K562 (cell line): ENCODE measurements at regions not wholly inside any gene's neighbourhood (a gene's known extent, or its start where the extent isn't known, plus 50 kb on each side); places are given as distances from the start of the nearest gene placed in this dataset.

Experiments used
- ATAC-seq: fragments of 200-7000 bp; cut with Tn5 transposase; 3 replicates; pipeline ENCODE4 v1.9.1; 2020; ENCODE audit warnings: moderate library complexity
- BruUV-seq: library from RNA; stranded (reverse); fragments of 400-500 nt; replicated peaks from 2 replicates; lab custom pipeline; 2021; lab: Mats Ljungman, UMichigan
- CTCF ChIA-PET: fragments of 300-600 bp; formaldehyde crosslinking; extraction: SDS; loops from one replicate; lab custom pipeline; 2021; ENCODE audit warnings: low intra/inter-chr PET ratio; lab: Yijun Ruan, JAX
- POLR2A ChIA-PET: fragments of 300-600, 350-650 bp; sonication (Branson Sonifier 250); formaldehyde crosslinking; extraction: SDS; loops from one replicate; lab custom pipeline; 2021; ENCODE audit warnings: antibody characterized with exemption, inconsistent platforms; lab: Yijun Ruan, JAX
- DNase-seq, 4 experiments: peaks; one replicate each; pipeline versions ENCODE4 v3.0.0 to v3.0.0-alpha.2; 2011 to 2018; ENCODE audit warnings: low spot score in 3 of 4, mixed read lengths in 3 of 4; ENCODE audit errors: extremely low read depth in 1 of 4
- FAIRE-seq: peaks from 2 replicates; lab custom pipeline; 2011; peaks lifted over from hg19 to GRCh38; lab: Jason Lieb, UNC
- H2AFZ ChIP-seq: 2 replicates; pipeline ENCODE4 v1.6.0; 2011; ENCODE audit warnings: low read depth, low read length, control low read depth, inconsistent platforms
- H3K27ac ChIP-seq: fragments of 200-600 bp; 3 replicates; pipeline ENCODE4 v1.8.0; 2011; ENCODE audit warnings: low read depth, mild to moderate bottlenecking, control low read depth, inconsistent platforms, low read length, moderate library complexity, mixed read lengths; ENCODE audit errors: extremely low read depth
- H3K27me3 ChIP-seq, 2 experiments: fragments of 300-600 bp in 1 of 2; 2 replicates in 1 of 2; 3 replicates in 1 of 2; pipeline versions ENCODE4 v1.6.0 to v1.8.0; 2011; ENCODE audit warnings: inconsistent platforms in 2 of 2, low read length in 2 of 2, mild to moderate bottlenecking in 1 of 2, mixed read lengths in 1 of 2, moderate library complexity in 1 of 2; ENCODE audit not compliant: control insufficient read depth in 2 of 2, insufficient read depth in 2 of 2
- H3K36me3 ChIP-seq: fragments of 300-600 bp; 3 replicates; pipeline ENCODE4 v1.8.0; 2011; ENCODE audit warnings: mild to moderate bottlenecking, low read length, inconsistent platforms; ENCODE audit not compliant: control insufficient read depth, insufficient read depth
- H3K4me1 ChIP-seq, 2 experiments: fragments of 200-600 bp in 1 of 2; replicated peaks in 1 of 2; 2 replicates in 1 of 2; 3 replicates in 1 of 2; pipeline versions ENCODE4 v1.5.1 to v1.8.0; 2011; ENCODE audit warnings: inconsistent platforms in 2 of 2, low read length in 2 of 2, mild to moderate bottlenecking in 1 of 2, mixed read lengths in 1 of 2, moderate library complexity in 1 of 2; ENCODE audit not compliant: control insufficient read depth in 2 of 2, insufficient read depth in 2 of 2
- H3K4me2 ChIP-seq: 2 replicates; pipeline ENCODE4 v1.6.1; 2011; ENCODE audit warnings: low read length, control low read depth, inconsistent platforms, mixed read lengths; ENCODE audit not compliant: insufficient read depth
- H3K4me3 ChIP-seq: fragments of 200-600 bp; sonication (generic), shearing (Covaris generic); 2 replicates; pipeline ENCODE4 v1.5.1; 2016; ENCODE audit warnings: control low read depth, inconsistent platforms
- H3K79me2 ChIP-seq: fragments of 200-600 bp; 3 replicates; pipeline ENCODE4 v1.8.0; 2011; ENCODE audit warnings: low read length, inconsistent platforms; ENCODE audit not compliant: control insufficient read depth, insufficient read depth
- H3K9ac ChIP-seq, 2 experiments: 2 replicates each; pipeline versions ENCODE4 v1.6.0 to v1.6.1; 2011; ENCODE audit warnings: low read depth in 2 of 2, low read length in 2 of 2, control low read depth in 1 of 2, inconsistent platforms in 1 of 2, mild to moderate bottlenecking in 1 of 2, mixed read lengths in 1 of 2; ENCODE audit not compliant: insufficient read depth in 1 of 2
- H3K9me1 ChIP-seq: one replicate; pipeline ENCODE4 v1.6.0; 2011; ENCODE audit warnings: inconsistent platforms, mild to moderate bottlenecking, low read length, moderate library complexity; ENCODE audit not compliant: control insufficient read depth, insufficient read depth
- H3K9me3 ChIP-seq: replicated peaks from 2 replicates; pipeline ENCODE4 v1.5.1; 2011; ENCODE audit warnings: low read depth, low read length, inconsistent platforms; ENCODE audit not compliant: control insufficient read depth, insufficient read depth
- H4K20me1 ChIP-seq: replicated peaks from 2 replicates; pipeline ENCODE4 v1.6.1; 2011; ENCODE audit warnings: low read length, inconsistent platforms, mixed read lengths; ENCODE audit not compliant: control insufficient read depth, insufficient read depth
- HDAC8 ChIP-seq: fragments of 450-650 bp; IDR thresholded peaks from 2 replicates; pipeline ENCODE4 v1.6.1; 2016; ENCODE audit warnings: mild to moderate bottlenecking, missing genetic modification characterization, moderate library complexity, missing compliant biosample characterization
- RBM25 ChIP-seq: fragments of 200-400 bp; formaldehyde crosslinking; IDR thresholded peaks from 2 replicates; pipeline ENCODE4 v1.6.1; 2018; ENCODE audit warnings: low read length, low read depth, moderate library complexity; ENCODE audit not compliant: severe bottlenecking
- ZBTB49 ChIP-seq: sonication (generic); formaldehyde crosslinking; IDR thresholded peaks from 2 replicates; pipeline ENCODE4 v1.8.0; 2022; ENCODE audit warnings: missing genetic modification reagents, mild to moderate bottlenecking, borderline replicate concordance
- WGBS: fragments of 100-300 bp; shearing (Covaris generic); methylation state at CpG from one replicate; pipeline ENCODE4 v1.1.6; 2016; ENCODE audit warnings: low coverage, mixed read lengths; ENCODE audit not compliant: insufficient coverage; ENCODE audit errors: missing lambda C conversion rate; 5-methylcytosine and 5-hydroxymethylcytosine counted together
- in situ Hi-C: fragments of 300-500 bp; cut with MboI; formaldehyde crosslinking; loops from 4 replicates; pipeline ENCODE4 v1.15.0; 2018; ENCODE audit warnings: inconsistent platforms, mixed read lengths
- intact Hi-C: fragments of 100-400 bp; cut with micrococcal nuclease; formaldehyde crosslinking; loops from 2 replicates; pipeline ENCODE4 v1.14.2; 2022
- TF ChIP-seq, protein P1 (sequence below): sonication (generic); formaldehyde crosslinking; IDR thresholded peaks from 2 replicates; pipeline ENCODE4 v1.9.0; 2022; ENCODE audit warnings: mild to moderate bottlenecking, missing genetic modification reagents

DNA sequence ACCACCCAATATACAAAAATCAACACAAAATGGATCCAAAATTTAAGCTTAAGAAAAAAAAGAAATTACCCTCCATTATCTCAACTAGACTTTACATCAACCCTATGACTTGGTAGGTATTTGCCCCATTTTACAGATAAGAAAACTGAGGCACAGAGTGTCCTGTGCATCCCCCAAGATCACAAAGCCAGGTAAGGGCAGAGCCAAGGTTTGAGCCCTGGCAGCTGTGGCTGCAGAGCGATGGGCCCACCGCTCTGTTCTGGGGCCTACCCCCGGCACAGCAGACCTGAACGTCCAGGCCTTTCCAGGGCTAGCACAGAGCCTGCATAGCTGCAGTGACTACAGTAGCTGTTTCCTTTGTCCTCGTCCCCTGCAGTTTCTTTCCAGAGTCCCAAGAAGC lies 417.6 kb downstream of the SOX9 start:
- peaks cover 0 to 7% of the 10 kb centered on the region in 2 experiments; a peak in 1 of 5 replicates for H3K4me1 ChIP-seq
- no peak overlapping the region for H3K27ac ChIP-seq
- no peak overlapping the region for H2AFZ ChIP-seq
- no peaks in the 10 kb centered on the region for H3K9me3 ChIP-seq
- FAIRE-seq (no peak), DNase-seq (no peak)
- H3K9me1 ChIP-seq, result no peaks in the 10 kb centered on the region
- H3K36me3 ChIP-seq, result no peaks in the 10 kb centered on the region
- H4K20me1 ChIP-seq, result peaks cover 4% of the 10 kb centered on the region; the same call in 1 of the 2 replicates
- H3K4me2 ChIP-seq, result no peak overlapping the region
- H3K27me3 ChIP-seq, result peaks cover 4 to 28% of the 10 kb centered on the region in 2 experiments; a peak in 3 of 5 replicates
- CTCF ChIA-PET, result no interaction called here
- TF ChIP-seq, protein P1, sequence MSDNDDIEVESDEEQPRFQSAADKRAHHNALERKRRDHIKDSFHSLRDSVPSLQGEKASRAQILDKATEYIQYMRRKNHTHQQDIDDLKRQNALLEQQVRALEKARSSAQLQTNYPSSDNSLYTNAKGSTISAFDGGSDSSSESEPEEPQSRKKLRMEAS (CRISPR knock-in tag), result no peak
- TF ChIP-seq RBM25 (peak; percentile 16), ZBTB49 (no peak), HDAC8 (tag) (no peak)
- TF ChIP-seq, all 486 proteins: peak for 1
- no TSS peak for BruUV-seq
- 0% methylated on average over 5 of the region's 5 CpGs for WGBS
- Histone ChIP-seq H3K9ac (no peak overlapping the region), H3K4me3 (no peak overlapping the region), H3K79me2 (no peaks in the 10 kb centered on the region)
- no peak for ATAC-seq
- POLR2A ChIA-PET, result no interaction called here
- in situ Hi-C loops (loop anchor here (10.0 kb wide), 1 partner anchor 1904 kb away; no protein-coding TSS in a partner anchor), intact Hi-C loops (no loop called here)
